ENCODE measurements at regions not wholly inside any gene's neighbourhood (a gene's known extent, or its start where the extent isn't known, plus 50 kb on each side); places are given as distances from the start of the nearest gene placed in this dataset.

DNA sequence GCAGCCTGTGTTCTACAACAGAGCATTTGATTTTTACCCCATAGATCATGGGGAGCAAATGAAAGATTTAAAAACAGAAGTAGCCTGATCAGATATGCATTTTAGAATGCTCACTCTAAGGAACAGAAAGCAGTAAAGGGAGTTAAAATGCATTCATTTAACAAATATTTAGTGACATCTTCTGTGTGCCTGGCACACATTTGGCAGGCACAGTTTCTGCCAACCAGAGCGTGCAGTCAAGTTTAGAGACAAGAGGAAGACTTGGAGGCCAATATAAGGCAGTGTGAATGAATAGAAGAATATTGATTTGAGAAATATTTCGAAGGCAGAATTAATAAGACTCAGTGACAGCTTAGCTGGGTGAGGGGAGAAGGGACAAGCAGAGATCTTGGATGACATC lies 210.1 kb downstream of the KDR start:
- no peak for DNase-seq

DNA sequence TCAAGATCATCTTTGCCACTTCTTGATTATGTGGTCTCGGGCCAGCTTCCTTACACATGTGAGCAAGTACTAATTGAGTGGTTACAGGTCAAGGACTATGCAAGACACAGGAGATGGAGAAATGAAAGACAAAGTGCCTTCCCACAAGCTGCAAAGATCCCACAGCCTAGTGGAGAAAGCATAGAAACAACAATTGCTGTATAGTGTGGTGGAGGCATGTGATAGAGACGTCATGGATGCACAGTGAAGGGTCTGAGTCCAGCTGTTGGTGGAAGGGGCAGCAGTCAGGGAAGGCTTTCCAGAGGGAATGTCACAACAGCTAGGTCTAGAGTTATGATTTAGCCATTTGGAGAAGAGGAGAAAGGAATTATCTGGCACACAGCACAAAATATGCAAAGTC lies 210.6 kb downstream of the KDR start:
- no peak for DNase-seq

DNA sequence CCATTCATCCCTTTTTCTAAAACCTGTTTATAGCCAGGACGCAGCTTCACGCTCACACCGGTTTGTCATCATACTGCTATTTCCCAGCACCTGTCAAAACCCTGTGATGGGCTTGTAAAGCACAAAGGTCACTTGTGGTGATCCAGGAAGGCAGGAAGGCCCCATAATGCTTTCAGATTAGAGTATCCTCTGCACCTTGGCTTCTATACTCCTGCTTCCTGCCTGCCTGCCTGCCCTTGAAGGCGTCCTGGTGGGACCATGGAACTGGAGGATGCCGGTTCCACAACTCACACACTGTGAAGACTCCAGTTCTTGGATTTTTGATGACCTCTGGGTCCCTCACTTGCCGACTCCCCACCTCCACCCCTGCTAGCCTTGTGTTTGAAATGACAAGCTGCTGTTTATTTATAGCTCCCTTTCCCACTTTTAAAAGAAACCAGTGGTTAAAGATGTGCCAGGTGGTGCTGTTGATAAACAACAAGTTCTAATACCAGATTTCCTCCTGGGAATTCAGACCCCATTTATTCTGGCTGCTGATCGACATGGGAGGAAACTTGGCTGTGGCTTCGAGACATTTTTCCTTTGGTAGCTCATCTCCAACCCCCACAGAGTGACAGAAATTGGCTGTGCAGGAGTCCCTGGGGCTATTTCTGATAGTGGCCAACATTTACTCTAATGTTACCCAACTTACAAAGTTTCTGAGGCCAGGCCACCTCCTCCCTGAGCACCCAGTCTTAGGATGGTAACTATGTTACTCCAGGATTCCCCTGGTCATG lies 211.5 kb downstream of the KDR start:
- DNase-seq, result no peak

DNA sequence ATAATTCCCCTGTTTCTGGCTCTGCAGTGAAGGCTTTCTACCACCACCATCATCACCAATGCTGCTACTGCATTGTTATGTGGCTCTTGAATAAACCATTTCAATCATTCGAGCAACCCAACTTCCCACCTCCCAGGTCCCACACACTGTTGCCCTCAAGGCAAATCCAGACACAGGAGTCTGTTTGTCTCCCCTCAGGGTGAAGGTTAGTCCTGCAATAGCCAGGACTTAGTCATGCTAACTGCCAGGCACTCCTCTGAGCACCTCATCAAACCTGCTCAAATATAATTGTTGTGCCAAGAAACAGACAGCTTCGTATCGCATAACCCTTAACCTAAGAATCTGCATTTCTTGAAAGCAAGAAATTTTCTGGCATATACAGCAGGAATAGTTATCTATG lies 213.2 kb downstream of the KDR start:
- DNase-seq, result no peak

DNA sequence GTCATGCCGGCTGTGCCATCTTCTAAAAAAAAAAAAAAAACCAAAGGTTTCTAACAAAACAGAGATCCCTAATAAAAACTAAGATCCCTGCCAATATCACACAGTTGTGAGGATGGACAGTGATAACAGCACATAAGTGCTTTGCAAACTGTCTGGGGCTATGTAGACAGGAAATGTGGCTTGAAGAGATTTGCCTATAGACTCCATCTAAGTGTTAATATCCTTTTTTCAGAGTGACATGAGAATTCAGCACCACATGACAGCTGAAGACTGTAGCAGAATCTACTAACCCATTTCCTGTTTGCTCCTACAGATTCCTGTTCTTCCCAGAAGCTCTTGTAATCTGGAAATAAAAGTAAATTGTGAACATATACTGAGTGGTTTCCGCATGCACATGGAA lies 215.4 kb downstream of the KDR start:
- no peak for DNase-seq

DNA sequence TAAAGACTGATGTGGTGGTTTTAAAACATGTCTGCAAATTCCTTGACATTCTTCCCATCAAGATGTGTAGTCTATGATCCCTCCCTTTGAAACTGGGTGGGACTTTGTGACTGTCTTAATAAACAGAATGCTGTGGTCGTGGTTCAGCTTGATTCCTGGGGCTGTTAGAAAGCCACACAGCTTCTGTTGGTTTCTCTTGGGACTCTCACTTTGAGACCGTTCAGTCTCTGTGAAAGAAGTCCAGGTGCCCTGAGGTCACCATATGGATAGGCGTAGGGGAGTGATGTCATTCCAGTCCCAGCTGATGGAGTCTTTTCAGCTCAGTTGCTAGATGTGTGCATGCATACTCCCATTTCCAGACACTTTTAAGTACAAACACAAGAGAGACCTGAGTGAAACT lies 216.6 kb downstream of the KDR start:
- no peak for DNase-seq

DNA sequence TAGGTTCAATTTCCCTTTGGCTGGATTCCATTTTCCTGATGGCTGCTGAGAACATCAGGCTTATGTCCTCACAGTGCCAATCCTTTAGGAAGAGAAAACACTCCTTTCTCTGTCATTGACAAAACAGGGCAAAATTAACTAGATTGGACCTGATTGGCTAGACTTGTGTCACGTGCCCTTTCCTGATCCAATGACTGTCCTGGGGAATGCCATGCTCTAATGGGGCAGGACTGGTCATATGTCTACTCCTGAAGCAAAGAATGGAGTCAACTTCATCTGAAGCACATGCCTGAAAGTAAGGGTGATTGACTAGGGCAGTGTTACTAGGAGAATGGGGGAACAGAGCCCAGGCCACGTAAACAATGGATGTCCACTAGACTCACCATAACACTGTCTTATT lies 220.4 kb downstream of the KDR start:
- DNase-seq, result no peak

DNA sequence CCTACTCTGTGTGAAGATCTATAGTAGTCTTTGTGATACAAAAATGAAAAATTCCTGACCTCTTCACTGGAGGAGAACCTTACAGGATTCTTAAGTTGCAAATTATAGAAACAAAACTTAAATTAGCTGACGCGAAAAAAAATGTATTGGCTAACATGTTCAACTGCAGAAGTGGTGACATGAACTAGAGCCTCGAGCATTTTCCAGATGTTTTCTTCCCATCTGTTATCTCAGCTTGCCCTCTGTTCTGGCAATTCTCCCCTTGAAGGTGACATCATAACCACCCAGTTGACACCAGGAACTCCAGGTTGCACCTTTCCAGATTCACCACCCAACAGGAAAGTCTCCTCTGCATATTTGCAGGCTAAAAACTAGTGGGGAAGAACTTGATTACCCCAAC lies 222.4 kb downstream of the KDR start:
- no peak for DNase-seq

DNA sequence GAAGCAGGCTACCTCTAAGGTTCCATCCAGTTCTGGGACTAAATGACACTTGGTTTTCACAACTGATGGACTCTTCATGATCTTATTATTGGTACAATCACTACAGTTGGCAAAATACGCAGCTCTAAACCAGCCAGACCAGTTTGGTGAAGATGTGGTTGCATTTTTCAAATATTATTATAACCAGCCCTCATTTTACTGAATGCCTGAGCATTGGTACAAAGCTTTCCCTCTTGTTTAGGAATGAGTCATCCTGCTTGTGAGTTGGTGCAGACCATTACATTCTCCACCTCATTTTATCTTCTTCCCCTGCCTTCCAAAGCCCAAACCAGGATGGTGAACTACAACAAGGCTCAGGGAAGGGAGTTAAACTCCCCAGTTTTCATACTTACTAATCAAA lies 223.1 kb downstream of the KDR start:
- no peak for DNase-seq

DNA sequence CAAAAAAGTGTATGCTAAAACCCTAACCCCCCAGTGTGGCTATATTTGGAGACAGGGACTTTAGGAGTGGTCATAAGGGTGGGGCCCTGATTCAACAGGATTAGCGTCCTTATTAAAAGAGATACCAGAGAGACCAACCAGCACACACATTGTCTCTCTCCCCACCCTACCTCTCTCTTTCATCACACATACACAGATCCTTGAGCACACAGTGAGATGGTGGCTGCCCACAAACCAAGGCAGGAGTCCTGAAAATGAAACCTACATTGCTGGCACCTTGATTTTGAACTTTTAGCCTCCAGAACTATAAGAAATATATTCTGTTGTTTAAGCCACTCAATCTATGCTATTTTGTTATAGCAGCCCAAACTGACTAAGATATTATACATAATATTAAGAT lies 224.2 kb downstream of the KDR start:
- no peak for DNase-seq

DNA sequence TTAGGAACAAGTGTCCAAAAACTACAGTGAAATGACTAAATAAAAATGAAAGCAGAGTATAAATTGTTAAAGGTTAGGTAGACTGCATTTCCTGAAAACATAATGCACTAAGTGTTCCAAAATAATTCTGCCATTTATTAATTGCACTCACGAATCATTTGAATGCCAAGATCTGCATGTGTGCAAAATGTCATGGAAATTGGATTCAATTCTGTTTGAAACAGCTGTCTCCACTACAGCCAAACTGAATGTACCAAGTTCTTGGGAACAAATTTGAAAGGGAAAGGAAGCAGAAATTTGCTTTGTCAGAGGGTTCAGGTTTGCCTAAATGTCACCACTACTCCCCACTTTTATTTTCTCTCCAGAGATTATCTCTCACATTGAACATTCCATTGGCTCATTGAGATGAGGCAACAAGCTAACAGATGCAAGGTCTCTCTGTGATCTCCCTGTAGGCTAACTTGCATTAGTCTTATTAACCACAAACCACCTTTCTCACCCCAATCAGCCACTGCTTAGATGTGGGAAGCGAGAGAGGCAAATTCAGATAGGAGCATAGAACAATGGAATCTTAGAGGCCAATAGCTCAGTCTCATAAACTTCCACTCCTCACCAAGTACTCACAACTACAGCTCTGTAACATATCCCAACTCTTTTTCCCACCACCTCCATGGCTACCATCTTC lies 226.6 kb downstream of the KDR start:
- no peak for DNase-seq

DNA sequence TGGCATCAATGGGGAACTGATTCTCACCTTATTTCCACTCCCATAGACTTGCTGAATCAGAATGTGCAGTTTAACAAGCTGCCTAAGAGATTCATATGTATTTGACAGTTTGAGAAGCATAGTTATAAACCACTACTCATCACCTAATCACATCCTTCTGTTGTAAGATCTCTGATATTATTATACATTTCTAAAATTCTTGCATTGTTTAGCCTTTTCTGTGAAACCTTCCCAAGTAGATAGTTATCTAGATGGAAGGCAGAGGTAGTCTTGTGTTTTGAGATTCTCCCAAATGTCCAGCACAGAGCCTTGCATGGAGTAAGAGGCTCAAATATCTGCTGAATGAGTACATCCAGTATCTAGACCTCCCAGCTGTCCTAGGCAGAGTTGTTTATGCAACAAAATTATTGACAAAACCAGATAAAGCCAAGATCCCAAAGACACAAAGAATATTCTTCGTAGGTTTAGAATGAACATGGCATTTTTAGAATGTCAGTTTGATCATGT lies 227.3 kb downstream of the KDR start:
- DNase-seq, result no peak

DNA sequence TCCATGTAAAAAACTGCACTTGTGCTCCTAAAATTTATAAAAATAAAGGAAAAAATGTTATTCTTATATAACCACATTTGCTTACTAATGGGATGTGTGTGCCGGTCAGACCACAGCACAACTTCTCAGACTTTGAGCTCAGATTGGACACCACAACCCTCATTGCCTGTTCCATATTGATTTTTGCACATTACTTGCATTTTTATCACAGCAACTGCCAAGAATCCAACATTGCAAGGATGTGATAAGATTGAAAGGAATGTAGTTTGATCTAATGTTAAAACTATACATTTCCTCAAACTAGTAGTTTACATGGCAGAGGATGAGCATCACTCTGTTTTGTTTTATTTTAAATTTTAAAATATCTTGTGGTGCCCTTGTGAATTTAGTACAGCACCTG lies 227.8 kb downstream of the KDR start:
- DNase-seq, result no peak

DNA sequence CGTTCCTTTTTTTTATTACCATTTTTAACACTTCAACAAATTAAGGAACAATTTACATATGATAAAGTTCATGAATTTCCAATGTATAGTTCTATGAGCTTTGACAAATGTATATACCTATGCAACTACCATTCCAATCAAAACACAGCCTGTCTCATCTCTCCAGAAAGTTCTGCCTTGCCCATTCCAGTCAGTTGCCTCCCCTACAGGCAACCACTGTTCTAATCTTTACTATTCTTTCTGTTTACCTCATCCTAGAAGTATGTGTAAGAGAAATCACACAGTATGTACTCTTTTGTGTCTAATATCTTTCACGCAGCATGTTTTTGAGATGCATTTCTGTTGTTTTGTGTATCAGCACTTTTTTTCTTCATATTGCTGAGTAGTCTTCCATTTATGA lies 224.9 kb downstream of the KIT start:
- DNase-seq, result no peak

DNA sequence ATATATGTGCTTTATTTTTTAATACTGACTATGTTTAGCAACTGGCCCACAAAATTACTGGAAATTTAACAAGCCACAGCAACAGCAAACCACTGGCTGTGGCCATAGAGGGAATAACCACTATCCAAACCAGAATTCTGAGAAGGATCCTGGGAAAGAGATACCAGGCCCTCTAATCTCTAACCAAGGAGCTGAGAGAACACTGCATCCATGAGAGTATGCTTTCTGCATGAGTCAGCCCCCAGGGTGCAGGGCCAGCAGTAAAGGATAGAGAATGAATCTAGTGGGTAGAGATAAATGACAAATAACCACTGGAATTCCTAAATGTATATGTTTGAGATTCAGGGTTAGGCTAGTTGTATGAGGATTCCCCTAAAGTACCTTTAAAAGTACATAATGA lies 221.8 kb downstream of the KIT start:
- no peak for DNase-seq

DNA sequence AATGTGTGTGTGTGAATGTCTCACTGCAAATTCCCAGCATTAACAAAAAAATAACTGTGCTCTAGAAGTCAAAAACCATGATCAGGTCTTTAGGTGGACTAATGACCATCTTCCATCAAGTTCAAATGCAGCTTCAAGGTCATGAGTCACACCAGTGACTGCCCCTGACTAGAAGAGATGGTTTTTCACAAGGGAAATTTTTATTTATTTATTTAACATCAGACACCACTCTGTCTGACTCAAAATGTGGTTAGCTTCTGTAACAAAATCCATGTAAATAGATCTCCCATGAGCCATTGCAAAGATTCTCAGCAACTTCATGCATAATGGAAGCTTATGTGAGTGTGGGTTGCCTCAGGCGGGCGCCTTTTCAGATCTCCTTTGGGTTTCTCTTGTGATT lies 219.2 kb downstream of the KIT start:
- DNase-seq, result no peak

DNA sequence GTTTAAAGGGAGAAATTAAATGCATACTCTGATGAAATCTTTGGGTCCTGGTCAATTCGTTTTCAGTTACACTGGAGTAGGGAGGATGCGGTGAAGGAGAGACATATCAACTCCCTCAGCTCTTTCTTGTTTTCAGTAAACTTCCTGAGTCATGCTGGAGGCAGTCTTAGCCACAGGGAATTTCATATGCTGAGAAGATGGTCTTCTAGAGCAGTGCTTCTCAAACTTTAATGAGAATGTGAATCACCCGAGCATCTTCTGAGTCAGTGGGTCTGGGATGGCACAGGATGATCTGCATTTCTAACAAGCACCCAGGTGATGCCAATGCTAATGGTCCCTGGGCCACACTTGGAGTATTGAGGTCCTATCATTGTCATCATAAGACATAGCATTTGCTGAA lies 214.5 kb downstream of the KIT start:
- DNase-seq, result no peak

DNA sequence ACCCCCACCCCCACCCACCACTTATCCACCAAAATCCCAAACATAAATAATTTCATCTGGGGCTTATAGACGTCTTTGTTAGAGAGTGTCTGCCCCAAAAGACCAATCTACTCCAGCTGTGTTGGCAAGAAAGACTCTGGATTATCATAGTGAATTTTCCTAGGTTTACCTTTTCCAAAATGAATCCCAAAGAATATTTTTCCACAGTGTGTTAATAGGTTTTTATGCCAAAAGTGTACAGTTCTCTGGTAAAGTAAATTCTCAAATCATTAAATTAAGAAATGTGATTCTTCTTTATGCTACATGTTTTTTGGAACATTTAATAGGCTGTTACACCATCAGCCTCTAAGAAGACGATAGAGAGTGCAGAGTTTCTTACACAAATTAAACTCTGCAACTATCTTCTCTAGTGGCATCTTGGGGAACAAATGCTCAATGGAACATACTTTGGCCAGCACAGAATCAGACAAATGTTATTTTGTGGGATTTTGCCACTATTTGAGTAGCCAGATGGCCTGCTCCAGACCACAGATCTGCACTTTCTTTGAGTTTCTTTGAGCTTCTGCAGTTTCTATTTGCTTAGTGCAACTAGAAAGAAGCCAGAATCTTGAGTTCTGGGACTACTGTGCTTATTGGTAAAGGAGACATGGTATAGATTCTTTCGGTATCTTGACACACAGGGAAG lies 206.0 kb downstream of the KIT start:
- no peak for DNase-seq

DNA sequence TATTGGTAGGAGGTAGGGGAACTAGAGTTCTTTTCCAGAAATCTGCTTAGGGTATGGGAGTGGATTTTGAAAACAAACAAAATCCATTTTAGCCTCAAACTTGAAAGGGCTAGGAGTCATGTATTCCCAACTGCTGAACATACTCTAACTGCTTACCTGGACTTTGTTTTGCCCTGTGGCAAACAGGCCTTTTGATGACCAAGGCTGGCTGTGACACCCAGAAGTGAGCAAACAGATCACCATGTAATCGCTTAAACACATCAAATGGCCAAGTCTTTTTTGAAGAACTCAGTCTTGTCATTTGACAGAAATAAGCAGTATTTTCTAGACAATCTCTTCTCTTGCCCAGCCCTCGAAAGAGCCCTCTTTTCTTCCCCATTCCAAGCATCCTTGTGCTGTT lies 203.4 kb downstream of the KIT start:
- DNase-seq, result no peak

DNA sequence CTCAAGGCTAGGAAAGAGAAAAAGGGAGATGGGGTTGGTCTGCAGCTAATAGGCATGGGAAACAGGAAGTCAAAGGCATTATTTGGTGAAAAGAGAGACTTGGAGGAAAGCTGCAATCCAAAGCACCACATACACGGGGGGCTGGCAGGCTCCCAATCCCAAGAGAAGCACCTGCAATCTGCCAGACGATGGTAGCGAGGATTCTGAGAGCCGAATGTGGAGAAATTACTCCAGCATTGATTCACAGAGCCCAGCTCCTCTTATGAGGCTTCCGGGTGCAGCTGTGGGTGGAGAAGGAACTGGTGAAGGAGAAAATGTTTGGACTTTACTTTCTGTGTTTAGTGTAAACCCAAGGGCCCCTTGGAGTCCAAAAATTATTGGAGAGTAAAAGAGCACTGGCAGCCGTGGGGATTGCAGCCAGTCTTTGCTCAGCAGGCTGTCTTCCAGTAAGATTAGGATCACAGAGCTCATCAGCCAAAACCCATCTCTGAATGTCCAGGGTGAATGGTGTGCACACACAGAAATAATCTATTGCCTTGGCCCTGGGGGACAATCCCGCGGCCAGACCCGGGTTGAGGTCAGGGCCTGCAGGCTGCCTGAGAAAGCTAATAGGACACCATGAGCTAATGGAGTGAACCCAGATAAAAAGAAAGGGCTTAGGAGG lies 197.6 kb downstream of the KIT start:
- no peak for DNase-seq

DNA sequence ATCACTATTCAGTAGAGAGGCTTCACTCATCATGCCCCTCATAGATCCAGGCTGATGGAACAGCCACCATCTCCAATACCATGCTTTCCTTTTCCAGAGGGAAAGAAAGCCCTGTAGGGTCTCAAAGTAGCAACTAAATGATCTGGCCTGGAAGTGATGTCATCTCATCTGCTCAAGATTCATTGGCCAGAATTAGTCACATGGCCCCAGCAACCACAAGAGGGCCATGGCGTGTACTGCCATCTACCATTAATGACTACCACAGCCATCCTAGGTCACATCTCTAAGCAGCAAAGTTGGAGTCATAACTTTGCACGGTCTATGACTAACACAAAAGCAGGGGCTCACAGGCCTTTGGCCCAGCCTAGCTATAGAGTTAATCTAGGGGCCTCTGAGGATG lies 194.8 kb downstream of the KIT start:
- DNase-seq, result no peak

DNA sequence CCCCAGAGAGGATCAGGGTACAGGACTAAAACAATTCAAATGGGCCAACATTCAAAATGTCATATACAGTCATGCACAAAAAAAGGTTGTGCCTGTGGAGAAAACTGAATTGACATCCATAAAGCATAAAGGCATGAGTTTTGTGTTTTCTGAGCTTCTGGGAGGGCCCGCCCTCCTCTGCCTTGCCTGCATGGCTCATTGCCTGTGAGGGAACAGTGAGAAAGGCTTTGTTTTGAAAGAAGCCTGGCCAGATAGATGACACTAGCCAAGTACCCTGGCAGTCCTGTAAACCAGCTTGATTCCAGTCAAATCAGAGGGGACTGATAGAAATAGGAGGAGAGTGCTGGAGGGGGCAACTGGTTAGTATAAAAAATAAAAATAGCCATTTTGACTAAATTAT lies 194.3 kb downstream of the KIT start:
- DNase-seq, result no peak

DNA sequence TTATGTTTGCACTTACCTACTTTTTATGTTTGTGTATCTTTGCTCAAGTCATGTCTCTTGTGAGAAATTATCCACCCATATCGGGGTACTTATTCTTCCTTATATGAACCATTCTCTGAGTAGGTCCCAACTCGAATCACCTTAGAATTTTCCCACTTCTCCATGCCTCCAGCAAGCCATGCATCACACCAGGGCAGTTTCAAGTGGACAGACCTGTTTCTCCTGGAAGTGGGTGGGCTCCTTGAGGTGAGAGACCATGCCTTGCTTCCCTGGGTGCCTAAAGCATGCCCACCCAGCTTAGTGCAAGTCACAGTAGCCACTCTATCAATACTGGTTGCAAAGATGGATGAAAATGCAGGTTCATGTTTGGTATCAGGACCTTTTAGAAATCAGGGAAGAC lies 187.2 kb downstream of the KIT start:
- no peak for DNase-seq

DNA sequence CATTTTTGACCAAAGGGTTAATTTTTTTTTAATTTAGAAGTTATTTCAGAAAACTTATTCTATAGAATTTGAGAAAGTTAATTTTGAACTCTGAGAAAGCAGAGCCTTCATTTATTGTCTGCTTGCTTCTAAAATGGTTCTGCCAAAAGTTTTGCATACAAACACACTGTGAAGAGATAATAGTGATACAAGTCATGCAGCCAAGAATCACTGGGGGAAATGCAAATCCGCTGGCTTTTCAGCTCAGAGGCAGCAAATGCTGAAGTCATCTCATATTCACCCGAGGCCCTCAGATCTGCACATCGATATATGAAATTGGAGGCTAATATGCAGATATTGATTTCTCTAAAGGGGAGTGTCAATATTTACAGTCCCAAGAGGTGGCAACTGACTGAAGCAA lies 186.2 kb downstream of the KIT start:
- no peak for DNase-seq
